Neural cell (in vitro differentiated cells): ENCODE measurements at regions not wholly inside any gene's neighbourhood (a gene's known extent, or its start where the extent isn't known, plus 50 kb on each side); places are given as distances from the start of the nearest gene placed in this dataset.

Source experiments
- H2AFZ ChIP-seq: fragments of 200-600, 300-800 bp; sonication (generic), shearing (Covaris generic); 2 replicates; pipeline ENCODE4 v1.6.0; 2014; ENCODE audit warnings: low read depth, mild to moderate bottlenecking, antibody characterized with exemption, low read length, moderate library complexity
- H3F3A ChIP-seq: fragments of 200-600 bp; shearing (Covaris generic); 2 replicates; pipeline ENCODE4 v1.6.1; 2016; ENCODE audit warnings: mild to moderate bottlenecking, moderate library complexity, mixed read lengths, antibody characterized with exemption, low read length; ENCODE audit not compliant: insufficient read depth, poor library complexity, severe bottlenecking
- H3K27ac ChIP-seq: fragments of 200-600, 300-800 bp; sonication (generic), shearing (Covaris generic); 2 replicates; pipeline ENCODE4 v1.5.1; 2014; ENCODE audit warnings: mild to moderate bottlenecking, low read length, moderate library complexity
- H3K27me3 ChIP-seq: fragments of 300-800, 200-600 bp; sonication (generic), shearing (Covaris generic); 2 replicates; pipeline ENCODE4 v1.6.0; 2014; ENCODE audit warnings: mild to moderate bottlenecking, low read depth, low read length, moderate library complexity; ENCODE audit not compliant: insufficient read depth
- H3K36me3 ChIP-seq: fragments of 300-800, 200-600 bp; sonication (generic), shearing (Covaris generic); 2 replicates; pipeline ENCODE4 v1.5.1; 2014; ENCODE audit warnings: mild to moderate bottlenecking, antibody characterized with exemption, low read length, moderate library complexity; ENCODE audit not compliant: insufficient read depth
- H3K4me2 ChIP-seq: fragments of 300-800, 200-600 bp; sonication (generic), shearing (Covaris generic); 2 replicates; pipeline ENCODE4 v1.6.0; 2014; ENCODE audit warnings: mild to moderate bottlenecking, low read length
- H3K4me3 ChIP-seq: fragments of 300-800, 200-600 bp; sonication (generic), shearing (Covaris generic); 2 replicates; pipeline ENCODE4 v1.5.1; 2014; ENCODE audit warnings: mild to moderate bottlenecking, low read length, moderate library complexity
- H3K79me2 ChIP-seq: fragments of 200-600 bp; shearing (Covaris generic); replicated peaks from 2 replicates; pipeline ENCODE4 v1.6.0; 2014; ENCODE audit warnings: mild to moderate bottlenecking, low read length, moderate library complexity; ENCODE audit not compliant: insufficient read depth
- H3K9ac ChIP-seq: fragments of 300-800, 200-600 bp; sonication (generic), shearing (Covaris generic); 2 replicates; pipeline ENCODE4 v1.6.1; 2016; ENCODE audit warnings: mild to moderate bottlenecking, low read length, mixed read lengths
- H3K9me2 ChIP-seq: fragments of 200-600 bp; shearing (Covaris generic); 2 replicates; pipeline ENCODE4 v1.6.1; 2016; ENCODE audit warnings: mild to moderate bottlenecking, low read length, mixed read lengths; ENCODE audit not compliant: insufficient read depth
- H3K9me3 ChIP-seq: fragments of 200-600, 300-800 bp; sonication (generic), shearing (Covaris generic); 2 replicates; pipeline ENCODE4 v1.6.1; 2016; ENCODE audit warnings: mild to moderate bottlenecking, mixed run types, low read length, moderate library complexity, mixed read lengths
- H4K20me1 ChIP-seq: fragments of 200-600 bp; shearing (Covaris generic); 2 replicates; pipeline ENCODE4 v1.6.1; 2016; ENCODE audit warnings: mild to moderate bottlenecking, mixed run types; ENCODE audit not compliant: insufficient read depth
- CTCF ChIP-seq: fragments of 450-650 bp; IDR thresholded peaks from 2 replicates; pipeline ENCODE4 v1.5.1; 2014; ENCODE audit warnings: antibody characterized with exemption, mild to moderate bottlenecking, moderate library complexity; ENCODE audit not compliant: poor library complexity, severe bottlenecking
- EP300 ChIP-seq: fragments of 450-650 bp; conservative IDR thresholded peaks from 2 replicates; pipeline ENCODE4 v1.6.1; 2014; ENCODE audit warnings: antibody characterized with exemption, mild to moderate bottlenecking, moderate library complexity; ENCODE audit not compliant: poor library complexity, severe bottlenecking
- EZH2 ChIP-seq: fragments of 200-600, 300-800 bp; shearing (Covaris generic), sonication (generic); IDR thresholded peaks from 2 replicates; pipeline ENCODE4 v1.6.1; 2014; ENCODE audit warnings: antibody characterized with exemption, low read length, borderline replicate concordance, mild to moderate bottlenecking; ENCODE audit not compliant: insufficient read depth, poor library complexity, severe bottlenecking
- MXI1 ChIP-seq: fragments of 450-650 bp; conservative IDR thresholded peaks from 2 replicates; pipeline ENCODE4 v1.6.1; 2014; ENCODE audit warnings: antibody characterized with exemption, mild to moderate bottlenecking; ENCODE audit not compliant: poor library complexity, severe bottlenecking
- POLR2AphosphoS5 ChIP-seq: IDR thresholded peaks from 2 replicates; pipeline ENCODE4 v1.6.1; 2012
- RAD21 ChIP-seq: fragments of 450-650 bp; conservative IDR thresholded peaks from 2 replicates; pipeline ENCODE4 v1.6.1; 2014; ENCODE audit warnings: antibody characterized with exemption, mild to moderate bottlenecking, moderate library complexity
- REST ChIP-seq: IDR thresholded peaks from 2 replicates; pipeline ENCODE4 v1.6.1; 2012; ENCODE audit warnings: borderline replicate concordance
- SMC3 ChIP-seq: fragments of 450-650 bp; conservative IDR thresholded peaks from 2 replicates; pipeline ENCODE4 v1.6.1; 2014; ENCODE audit warnings: antibody characterized with exemption, mild to moderate bottlenecking, moderate library complexity; ENCODE audit not compliant: poor library complexity
- TAF1 ChIP-seq: IDR thresholded peaks from 2 replicates; pipeline ENCODE4 v1.6.1; 2012; ENCODE audit warnings: low read depth

GRCh38 chr12:58095002-58095401 is 153.6 kb downstream of the ATP23 start:
- H3K4me3 ChIP-seq: no peak overlapping the region
- H3K9ac ChIP-seq: no peak overlapping the region
- no peaks in the 10 kb centered on the region for H3F3A ChIP-seq
- H3K27me3 ChIP-seq: no peaks in the 10 kb centered on the region
- no peaks in the 10 kb centered on the region for H3K9me2 ChIP-seq
- TF ChIP-seq POLR2AphosphoS5 (no peak), EZH2 (no peak), RAD21 (no peak), TAF1 (no peak), SMC3 (no peak), EP300 (no peak), REST (no peak), CTCF (no peak), MXI1 (no peak)
- no peak overlapping the region for H2AFZ ChIP-seq
- no peaks in the 10 kb centered on the region for H3K36me3 ChIP-seq
- H4K20me1 ChIP-seq: no peaks in the 10 kb centered on the region
- H3K79me2 ChIP-seq: no peaks in the 10 kb centered on the region
- H3K4me2 ChIP-seq: no peak overlapping the region
- no peaks in the 10 kb centered on the region for H3K9me3 ChIP-seq
- no peak overlapping the region for H3K27ac ChIP-seq

GRCh38 chr12:58097741-58098140 is 156.4 kb downstream of the ATP23 start:
- no peaks in the 10 kb centered on the region for H3K9me3 ChIP-seq
- no peak overlapping the region for H3K4me3 ChIP-seq
- H3K79me2 ChIP-seq: no peaks in the 10 kb centered on the region
- no peak overlapping the region for H2AFZ ChIP-seq
- H3K36me3 ChIP-seq: no peaks in the 10 kb centered on the region
- H3K27ac ChIP-seq: no peak overlapping the region
- no peaks in the 10 kb centered on the region for H3K27me3 ChIP-seq
- no peaks in the 10 kb centered on the region for H3K9me2 ChIP-seq
- no peak for TF ChIP-seq MXI1
- TF ChIP-seq CTCF: no peak
- TF ChIP-seq EP300: no peak
- no peak for TF ChIP-seq POLR2AphosphoS5
- no peak for TF ChIP-seq REST
- no peak for TF ChIP-seq RAD21
- no peak for TF ChIP-seq EZH2
- no peak for TF ChIP-seq SMC3
- no peaks in the 10 kb centered on the region for H3F3A ChIP-seq
- H3K9ac ChIP-seq: no peak overlapping the region
- H4K20me1 ChIP-seq: no peaks in the 10 kb centered on the region
- no peak overlapping the region for H3K4me2 ChIP-seq
